NB4 (cell line): ENCODE measurements at regions not wholly inside any gene's neighbourhood (a gene's known extent, or its start where the extent isn't known, plus 50 kb on each side); places are given as distances from the start of the nearest gene placed in this dataset.

Experiments
- DNase-seq: peaks from one replicate; pipeline ENCODE4 v3.0.0; 2010; ENCODE audit warnings: low read depth
- H3K4me3 ChIP-seq: one replicate; pipeline ENCODE4 v1.5.1; 2011; ENCODE audit warnings: mild to moderate bottlenecking, low read depth, low read length, moderate library complexity
- CTCF ChIP-seq: IDR thresholded peaks from one replicate; pipeline ENCODE4 v1.5.1; 2012; ENCODE audit warnings: low read depth, low read length
- MAX ChIP-seq: IDR thresholded peaks from 2 replicates; pipeline ENCODE4 v1.6.1; 2011; ENCODE audit warnings: low read depth, low read length
- MYC ChIP-seq: IDR thresholded peaks from 2 replicates; pipeline ENCODE4 v1.6.1; 2011; ENCODE audit warnings: low read depth, low read length
- POLR2A ChIP-seq: IDR thresholded peaks from 2 replicates; pipeline ENCODE4 v1.6.1; 2011; ENCODE audit warnings: mild to moderate bottlenecking; ENCODE audit not compliant: insufficient read length; ENCODE audit errors: extremely low read depth

- TF ChIP-seq POLR2A, result no peak
- TF ChIP-seq MYC, result peak; percentile 39; the same call in 1 of the 2 replicates
Observed at GRCh38 chr6:63418741-63419140, 99.0 kb upstream of the LGSN start.

GRCh38 chr6:63424636-63425035 lies 104.9 kb upstream of the LGSN start:
- no peak for TF ChIP-seq CTCF
- TF ChIP-seq MYC, result no peak
- TF ChIP-seq POLR2A, result no peak
- TF ChIP-seq MAX, result no peak
- no peak overlapping the region for H3K4me3 ChIP-seq
- no peak for DNase-seq

More at GRCh38 chr6:63418741-63419140, 99.0 kb upstream of the LGSN start:
- no peak overlapping the region for H3K4me3 ChIP-seq
- peak; percentile 60 for DNase-seq

- TF ChIP-seq MAX (no peak), CTCF (no peak), POLR2A (no peak), MYC (no peak)
- no peak overlapping the region for H3K4me3 ChIP-seq
- no peak for DNase-seq
Observed at GRCh38 chr6:63425493-63425892, 105.7 kb upstream of the LGSN start.

- DNase-seq, result no peak
- TF ChIP-seq CTCF (no peak), MYC (no peak), POLR2A (no peak), MAX (no peak)
- H3K4me3 ChIP-seq, result no peak overlapping the region
Observed at GRCh38 chr6:63426844-63427243, 107.1 kb upstream of the LGSN start.

GRCh38 chr6:63427951-63428350 lies 108.2 kb upstream of the LGSN start:
- no peak for DNase-seq
- H3K4me3 ChIP-seq, result no peak overlapping the region
- no peak for TF ChIP-seq POLR2A
- TF ChIP-seq MYC, result no peak
- TF ChIP-seq CTCF, result no peak
- TF ChIP-seq MAX, result no peak

- H3K4me3 ChIP-seq, result no peak overlapping the region
- no peak for DNase-seq
- no peak for TF ChIP-seq MAX
- no peak for TF ChIP-seq MYC
- no peak for TF ChIP-seq POLR2A
- TF ChIP-seq CTCF, result no peak
Observed at GRCh38 chr6:63430985-63431519, 111.3 kb upstream of the LGSN start.
